WERI-Rb-1 (cell line): ENCODE measurements at regions not wholly inside any gene's neighbourhood (a gene's known extent, or its start where the extent isn't known, plus 50 kb on each side); places are given as distances from the start of the nearest gene placed in this dataset.

Source experiments
- DNase-seq: peaks from one replicate; pipeline ENCODE4 v3.0.0-alpha.2; 2020
- H3K27ac ChIP-seq: fragments of 250-450 bp; sonication (Bioruptor Pico); 2 replicates; pipeline ENCODE4 v1.5.1; 2020; ENCODE audit warnings: mild to moderate bottlenecking, moderate library complexity
- H3K27me3 ChIP-seq: fragments of 250-450 bp; sonication (Bioruptor Pico); 2 replicates; pipeline ENCODE4 v1.5.1; 2021; ENCODE audit warnings: mild to moderate bottlenecking, low read depth, moderate library complexity; ENCODE audit not compliant: insufficient read depth, severe bottlenecking
- H3K36me3 ChIP-seq: fragments of 250-450 bp; sonication (Bioruptor Pico); 2 replicates; pipeline ENCODE4 v1.5.1; 2020; ENCODE audit warnings: mild to moderate bottlenecking, moderate library complexity
- H3K4me3 ChIP-seq: 2 replicates; pipeline ENCODE4 v1.5.1; 2011; ENCODE audit warnings: low read depth, mild to moderate bottlenecking, control low read depth, low read length
- H3K9me3 ChIP-seq: fragments of 250-450 bp; sonication (Bioruptor Pico); 2 replicates; pipeline ENCODE4 v1.5.1; 2021; ENCODE audit warnings: mild to moderate bottlenecking, moderate library complexity; ENCODE audit not compliant: severe bottlenecking
- CTCF ChIP-seq: IDR thresholded peaks from 2 replicates; pipeline ENCODE4 v1.5.1; 2011; ENCODE audit warnings: low read depth, mild to moderate bottlenecking, control low read depth, inconsistent platforms, low read length

- Histone ChIP-seq H3K27ac (no peak overlapping the region), H3K9me3 (no peaks in the 10 kb centered on the region), H3K27me3 (no peaks in the 10 kb centered on the region), H3K4me3 (no peak overlapping the region), H3K36me3 (no peaks in the 10 kb centered on the region)
- DNase-seq = no peak
- no peak for TF ChIP-seq CTCF
Observed at GRCh38 chr18:77559274-77559910, 309.7 kb downstream of the GALR1 start.

GRCh38 chr18:77560341-77560992 is 310.8 kb downstream of the GALR1 start:
- H3K27me3 ChIP-seq = no peaks in the 10 kb centered on the region
- no peak for TF ChIP-seq CTCF
- no peaks in the 10 kb centered on the region for H3K9me3 ChIP-seq
- H3K36me3 ChIP-seq = no peaks in the 10 kb centered on the region
- no peak overlapping the region for H3K27ac ChIP-seq
- DNase-seq = no peak
- H3K4me3 ChIP-seq = no peak overlapping the region

GRCh38 chr18:77566604-77567003 is 317.0 kb downstream of the GALR1 start:
- Histone ChIP-seq H3K4me3 (no peak overlapping the region), H3K27me3 (no peaks in the 10 kb centered on the region), H3K36me3 (no peaks in the 10 kb centered on the region), H3K9me3 (peaks cover 6% of the 10 kb centered on the region), H3K27ac (no peak overlapping the region)
- no peak for TF ChIP-seq CTCF
- DNase-seq = no peak

- H3K4me3 ChIP-seq = no peak overlapping the region
- peaks cover 6% of the 10 kb centered on the region for H3K9me3 ChIP-seq
- TF ChIP-seq CTCF = no peak
- no peak for DNase-seq
- H3K36me3 ChIP-seq = no peaks in the 10 kb centered on the region
- no peaks in the 10 kb centered on the region for H3K27me3 ChIP-seq
- H3K27ac ChIP-seq = no peak overlapping the region
Observed at GRCh38 chr18:77567205-77567604, 317.6 kb downstream of the GALR1 start.

DNA sequence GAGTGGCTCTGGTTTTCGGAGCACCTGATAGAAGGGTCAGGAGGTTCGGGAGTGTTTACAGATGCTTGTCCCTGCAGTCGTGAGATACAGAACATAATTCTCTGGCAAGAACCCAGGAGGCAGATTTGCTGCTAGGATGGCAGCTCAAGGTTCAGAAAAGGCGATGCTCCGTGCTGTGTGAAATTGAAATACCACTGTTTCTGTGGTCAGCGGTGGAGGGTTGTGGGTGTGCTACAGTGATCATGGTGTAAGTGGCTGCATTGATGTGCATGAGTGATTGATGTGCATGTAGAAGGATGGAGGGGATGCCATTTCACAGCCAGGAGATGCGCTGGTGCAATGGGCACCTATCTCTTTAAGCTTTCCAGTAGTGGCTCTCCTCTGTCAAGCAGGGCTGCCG is 322.1 kb downstream of the GALR1 start:
- Histone ChIP-seq H3K4me3 (no peak overlapping the region), H3K36me3 (no peaks in the 10 kb centered on the region), H3K9me3 (peaks cover 6% of the 10 kb centered on the region), H3K27me3 (no peaks in the 10 kb centered on the region), H3K27ac (no peak overlapping the region)
- TF ChIP-seq CTCF = no peak
- no peak for DNase-seq

DNA sequence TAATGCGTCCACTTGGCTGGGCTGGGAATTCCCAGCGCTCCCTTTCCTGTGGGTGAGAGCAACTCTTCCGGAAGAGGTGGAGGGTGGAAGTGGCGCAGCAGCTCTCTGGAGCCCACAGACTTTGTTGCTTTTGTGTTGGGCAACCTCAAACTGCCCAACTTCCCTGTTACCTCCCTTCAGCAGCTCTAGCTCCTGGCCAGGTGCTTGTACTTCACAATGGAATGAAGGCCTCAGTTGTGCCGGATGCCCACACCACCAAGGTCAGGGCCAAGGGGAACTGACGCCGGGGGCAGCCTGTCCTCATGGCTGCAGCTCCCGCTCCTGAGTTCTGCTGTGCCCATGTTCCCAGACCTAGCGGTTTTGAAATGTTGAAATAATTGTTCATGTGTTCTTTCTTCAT is 322.9 kb downstream of the GALR1 start:
- H3K27me3 ChIP-seq = no peaks in the 10 kb centered on the region
- H3K27ac ChIP-seq = no peak overlapping the region
- no peak for DNase-seq
- peaks cover 4% of the 10 kb centered on the region for H3K9me3 ChIP-seq
- no peaks in the 10 kb centered on the region for H3K36me3 ChIP-seq
- no peak overlapping the region for H3K4me3 ChIP-seq
- TF ChIP-seq CTCF = no peak
